AG10803 (cell line): ENCODE measurements at regions not wholly inside any gene's neighbourhood (a gene's known extent, or its start where the extent isn't known, plus 50 kb on each side); places are given as distances from the start of the nearest gene placed in this dataset.

ENCODE experiments used
- DNase-seq: peaks from one replicate; pipeline ENCODE4 v3.0.0; 2010; ENCODE audit warnings: low read depth
- H3K4me3 ChIP-seq: 2 replicates; pipeline ENCODE4 v1.5.1; 2011; ENCODE audit warnings: mild to moderate bottlenecking, low read length, control low read depth
- CTCF ChIP-seq: conservative IDR thresholded peaks from 2 replicates; pipeline ENCODE4 v1.5.1; 2011; ENCODE audit warnings: mild to moderate bottlenecking, low read length, control low read depth, inconsistent platforms

GRCh38 chr7:92963566-92963965, 127.2 kb upstream of the CDK6 start:
- DNase-seq: no peak
- no peak overlapping the region for H3K4me3 ChIP-seq
- no peak for TF ChIP-seq CTCF

- DNase-seq: no peak
- H3K4me3 ChIP-seq: no peak overlapping the region
- no peak for TF ChIP-seq CTCF
Observed at GRCh38 chr7:92961961-92962360, 125.6 kb upstream of the CDK6 start.

GRCh38 chr7:92956575-92956974, 120.2 kb upstream of the CDK6 start:
- TF ChIP-seq CTCF: no peak
- H3K4me3 ChIP-seq: no peak overlapping the region
- no peak for DNase-seq

GRCh38 chr7:92955081-92955480, 118.7 kb upstream of the CDK6 start:
- no peak for DNase-seq
- H3K4me3 ChIP-seq: no peak overlapping the region
- TF ChIP-seq CTCF: no peak

- no peak for TF ChIP-seq CTCF
- DNase-seq: peak; percentile 9
- no peak overlapping the region for H3K4me3 ChIP-seq
Observed at GRCh38 chr7:92953657-92954056, 117.3 kb upstream of the CDK6 start.

GRCh38 chr7:92949748-92950147, 113.4 kb upstream of the CDK6 start:
- no peak for DNase-seq
- no peak overlapping the region for H3K4me3 ChIP-seq
- TF ChIP-seq CTCF: no peak

GRCh38 chr7:92945840-92946239, 109.5 kb upstream of the CDK6 start:
- no peak for DNase-seq
- TF ChIP-seq CTCF: no peak
- no peak overlapping the region for H3K4me3 ChIP-seq
